ENCODE measurements at regions not wholly inside any gene's neighbourhood (a gene's known extent, or its start where the extent isn't known, plus 50 kb on each side); places are given as distances from the start of the nearest gene placed in this dataset.

DNA sequence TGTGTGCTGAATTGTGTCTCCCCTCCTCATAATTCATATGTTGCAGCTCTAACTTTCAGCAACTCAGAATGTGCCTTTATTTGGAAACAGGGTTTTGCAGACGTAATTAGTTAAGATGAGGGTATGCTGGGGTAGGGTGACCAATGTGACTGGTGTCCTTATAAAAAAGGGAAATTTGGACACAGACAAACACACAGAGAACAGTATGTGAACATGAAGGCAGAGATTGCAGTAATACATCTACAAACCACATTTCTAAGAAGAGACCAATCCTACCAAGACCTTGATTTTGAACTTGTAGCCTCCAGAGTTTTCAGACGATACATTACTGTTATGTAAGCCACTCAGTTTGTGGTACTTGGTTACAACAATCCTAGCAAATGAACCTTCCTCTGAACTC is 817.8 kb downstream of the TUSC7 start:
- TF ChIP-seq, protein P1, sequence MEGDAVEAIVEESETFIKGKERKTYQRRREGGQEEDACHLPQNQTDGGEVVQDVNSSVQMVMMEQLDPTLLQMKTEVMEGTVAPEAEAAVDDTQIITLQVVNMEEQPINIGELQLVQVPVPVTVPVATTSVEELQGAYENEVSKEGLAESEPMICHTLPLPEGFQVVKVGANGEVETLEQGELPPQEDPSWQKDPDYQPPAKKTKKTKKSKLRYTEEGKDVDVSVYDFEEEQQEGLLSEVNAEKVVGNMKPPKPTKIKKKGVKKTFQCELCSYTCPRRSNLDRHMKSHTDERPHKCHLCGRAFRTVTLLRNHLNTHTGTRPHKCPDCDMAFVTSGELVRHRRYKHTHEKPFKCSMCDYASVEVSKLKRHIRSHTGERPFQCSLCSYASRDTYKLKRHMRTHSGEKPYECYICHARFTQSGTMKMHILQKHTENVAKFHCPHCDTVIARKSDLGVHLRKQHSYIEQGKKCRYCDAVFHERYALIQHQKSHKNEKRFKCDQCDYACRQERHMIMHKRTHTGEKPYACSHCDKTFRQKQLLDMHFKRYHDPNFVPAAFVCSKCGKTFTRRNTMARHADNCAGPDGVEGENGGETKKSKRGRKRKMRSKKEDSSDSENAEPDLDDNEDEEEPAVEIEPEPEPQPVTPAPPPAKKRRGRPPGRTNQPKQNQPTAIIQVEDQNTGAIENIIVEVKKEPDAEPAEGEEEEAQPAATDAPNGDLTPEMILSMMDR (IDR thresholded peaks at IDR 0.05) = no peak
- no peak for TF ChIP-seq POLR2A (IDR thresholded peaks at IDR 0.05)

Measured in right lobe of liver (tissue), 4 donors.